Neural cell (in vitro differentiated cells): ENCODE measurements at regions not wholly inside any gene's neighbourhood (a gene's known extent, or its start where the extent isn't known, plus 50 kb on each side); places are given as distances from the start of the nearest gene placed in this dataset.

Experiments used
- CTCF ChIP-seq: fragments of 450-650 bp; IDR thresholded peaks from 2 replicates; pipeline ENCODE4 v1.5.1; 2014; ENCODE audit warnings: antibody characterized with exemption, mild to moderate bottlenecking, moderate library complexity; ENCODE audit not compliant: poor library complexity, severe bottlenecking
- EP300 ChIP-seq: fragments of 450-650 bp; conservative IDR thresholded peaks from 2 replicates; pipeline ENCODE4 v1.6.1; 2014; ENCODE audit warnings: antibody characterized with exemption, mild to moderate bottlenecking, moderate library complexity; ENCODE audit not compliant: poor library complexity, severe bottlenecking
- EZH2 ChIP-seq: fragments of 200-600, 300-800 bp; shearing (Covaris generic), sonication (generic); IDR thresholded peaks from 2 replicates; pipeline ENCODE4 v1.6.1; 2014; ENCODE audit warnings: antibody characterized with exemption, low read length, borderline replicate concordance, mild to moderate bottlenecking; ENCODE audit not compliant: insufficient read depth, poor library complexity, severe bottlenecking
- MXI1 ChIP-seq: fragments of 450-650 bp; conservative IDR thresholded peaks from 2 replicates; pipeline ENCODE4 v1.6.1; 2014; ENCODE audit warnings: antibody characterized with exemption, mild to moderate bottlenecking; ENCODE audit not compliant: poor library complexity, severe bottlenecking
- POLR2AphosphoS5 ChIP-seq: IDR thresholded peaks from 2 replicates; pipeline ENCODE4 v1.6.1; 2012
- RAD21 ChIP-seq: fragments of 450-650 bp; conservative IDR thresholded peaks from 2 replicates; pipeline ENCODE4 v1.6.1; 2014; ENCODE audit warnings: antibody characterized with exemption, mild to moderate bottlenecking, moderate library complexity
- REST ChIP-seq: IDR thresholded peaks from 2 replicates; pipeline ENCODE4 v1.6.1; 2012; ENCODE audit warnings: borderline replicate concordance
- SMC3 ChIP-seq: fragments of 450-650 bp; conservative IDR thresholded peaks from 2 replicates; pipeline ENCODE4 v1.6.1; 2014; ENCODE audit warnings: antibody characterized with exemption, mild to moderate bottlenecking, moderate library complexity; ENCODE audit not compliant: poor library complexity
- TAF1 ChIP-seq: IDR thresholded peaks from 2 replicates; pipeline ENCODE4 v1.6.1; 2012; ENCODE audit warnings: low read depth

- TF ChIP-seq REST (no peak), EP300 (no peak), SMC3 (no peak), POLR2AphosphoS5 (no peak), CTCF (no peak), EZH2 (no peak), TAF1 (no peak), MXI1 (no peak), RAD21 (no peak)
These were observed 998.6 kb upstream of the B3GALT2 start for GRCh38 chr1:194184974-194185373.
